Fibroblast of lung (primary cell): ENCODE measurements at regions not wholly inside any gene's neighbourhood (a gene's known extent, or its start where the extent isn't known, plus 50 kb on each side); places are given as distances from the start of the nearest gene placed in this dataset.

ENCODE experiments used
- DNase-seq, 2 donors: peaks; one replicate each; pipeline versions ENCODE4 v3.0.0 to v3.0.0-alpha.2; 2010; ENCODE audit warnings: low read depth in 2 of 2
- H2AFZ ChIP-seq: 2 replicates; pipeline ENCODE4 v1.5.1; 2012; ENCODE audit warnings: low read length, control low read depth, inconsistent platforms
- H3K27ac ChIP-seq: 2 replicates; pipeline ENCODE4 v1.5.1; 2011; ENCODE audit warnings: low read length, control low read depth; ENCODE audit not compliant: insufficient read depth
- H3K27me3 ChIP-seq: 2 replicates; pipeline ENCODE4 v1.5.1; 2011; ENCODE audit warnings: mild to moderate bottlenecking, low read length; ENCODE audit not compliant: control insufficient read depth, insufficient read depth
- H3K36me3 ChIP-seq: 2 replicates; pipeline ENCODE4 v1.5.1; 2011; ENCODE audit warnings: low read length; ENCODE audit not compliant: control insufficient read depth, insufficient read depth
- H3K4me1 ChIP-seq: 2 replicates; pipeline ENCODE4 v1.5.1; 2011; ENCODE audit warnings: low read length; ENCODE audit not compliant: control insufficient read depth, insufficient read depth; ENCODE audit errors: extremely low read depth
- H3K4me2 ChIP-seq: 2 replicates; pipeline ENCODE4 v1.5.1; 2011; ENCODE audit warnings: low read length, control low read depth; ENCODE audit not compliant: insufficient read depth; ENCODE audit errors: extremely low read depth
- H3K4me3 ChIP-seq, 4 experiments: fragments of 200-600 bp in 1 of 4; sonication (generic) in 1 of 4; replicated peaks in 1 of 4; 2 replicates each; pipeline ENCODE4 v1.5.1; 2011 to 2016; ENCODE audit warnings: low read length in 4 of 4, low read depth in 3 of 4, mild to moderate bottlenecking in 3 of 4, control low read depth in 2 of 4, inconsistent platforms in 1 of 4, mixed read lengths in 1 of 4; ENCODE audit not compliant: insufficient read depth in 1 of 4; ENCODE audit errors: control extremely low read depth in 1 of 4
- H3K79me2 ChIP-seq: 2 replicates; pipeline ENCODE4 v1.5.1; 2012; ENCODE audit warnings: mild to moderate bottlenecking, low read length, inconsistent platforms; ENCODE audit not compliant: control insufficient read depth, insufficient read depth
- H3K9ac ChIP-seq: 2 replicates; pipeline ENCODE4 v1.5.1; 2011; ENCODE audit warnings: mild to moderate bottlenecking, low read length, control low read depth; ENCODE audit not compliant: insufficient read depth
- H3K9me3 ChIP-seq: 2 replicates; pipeline ENCODE4 v1.5.1; 2012; ENCODE audit warnings: low read depth, low read length; ENCODE audit not compliant: control insufficient read depth, insufficient read depth
- H4K20me1 ChIP-seq: 2 replicates; pipeline ENCODE4 v1.5.1; 2011; ENCODE audit warnings: low read length; ENCODE audit not compliant: control insufficient read depth, insufficient read depth; ENCODE audit errors: extremely low read depth
- EZH2 ChIP-seq: IDR thresholded peaks from 2 replicates; pipeline ENCODE4 v1.5.1; 2012; ENCODE audit warnings: low read length, control low read depth, mild to moderate bottlenecking; ENCODE audit errors: missing control alignments
- TF ChIP-seq, protein P1 (sequence below), 2 donors: IDR thresholded peaks in 1 of 2; conservative IDR thresholded peaks in 1 of 2; 1 replicate in 1 of 2; 2 replicates in 1 of 2; pipeline ENCODE4 v1.5.1; 2011 to 2012; ENCODE audit warnings: low read length in 2 of 2, control low read depth in 1 of 2, inconsistent platforms in 1 of 2, low read depth in 1 of 2, mild to moderate bottlenecking in 1 of 2

DNA sequence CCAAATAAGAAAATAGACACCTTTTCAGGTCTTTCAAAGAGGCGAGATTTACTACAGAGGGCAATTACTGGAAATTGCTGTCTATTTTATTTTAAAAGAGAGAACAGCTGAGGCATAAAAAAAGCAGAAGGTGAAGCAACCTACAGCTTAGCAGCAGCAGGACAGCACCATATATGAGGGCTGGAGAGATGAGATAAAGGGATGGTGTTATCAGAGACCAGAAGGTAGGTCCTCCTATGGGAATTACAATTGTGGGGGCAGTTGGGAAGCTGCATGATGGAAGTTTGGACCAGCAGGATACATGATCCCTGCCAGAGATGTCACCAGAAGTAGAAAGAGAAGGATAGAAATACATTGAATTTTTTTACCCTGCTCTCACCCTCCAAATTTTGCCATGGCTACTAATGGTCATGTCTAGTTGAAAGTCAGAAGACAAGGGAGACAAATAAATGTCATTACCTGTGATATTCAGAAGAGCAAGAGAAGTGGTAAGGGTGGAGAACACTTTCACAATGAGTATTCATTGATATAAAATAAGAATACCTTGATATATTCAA, 77.2 kb upstream of the CALCR start:
- Histone ChIP-seq H3K27ac (no peak overlapping the region), H3K36me3 (no peaks in the 10 kb centered on the region), H3K9ac (no peak overlapping the region), H3K4me1 (no peaks in the 10 kb centered on the region), H3K27me3 (no peaks in the 10 kb centered on the region), H4K20me1 (no peaks in the 10 kb centered on the region), H3K4me3 (no peak overlapping the region), H3K79me2 (no peaks in the 10 kb centered on the region), H3K4me2 (no peak overlapping the region), H3K9me3 (no peaks in the 10 kb centered on the region), H2AFZ (no peak overlapping the region)
- TF ChIP-seq, protein P1, sequence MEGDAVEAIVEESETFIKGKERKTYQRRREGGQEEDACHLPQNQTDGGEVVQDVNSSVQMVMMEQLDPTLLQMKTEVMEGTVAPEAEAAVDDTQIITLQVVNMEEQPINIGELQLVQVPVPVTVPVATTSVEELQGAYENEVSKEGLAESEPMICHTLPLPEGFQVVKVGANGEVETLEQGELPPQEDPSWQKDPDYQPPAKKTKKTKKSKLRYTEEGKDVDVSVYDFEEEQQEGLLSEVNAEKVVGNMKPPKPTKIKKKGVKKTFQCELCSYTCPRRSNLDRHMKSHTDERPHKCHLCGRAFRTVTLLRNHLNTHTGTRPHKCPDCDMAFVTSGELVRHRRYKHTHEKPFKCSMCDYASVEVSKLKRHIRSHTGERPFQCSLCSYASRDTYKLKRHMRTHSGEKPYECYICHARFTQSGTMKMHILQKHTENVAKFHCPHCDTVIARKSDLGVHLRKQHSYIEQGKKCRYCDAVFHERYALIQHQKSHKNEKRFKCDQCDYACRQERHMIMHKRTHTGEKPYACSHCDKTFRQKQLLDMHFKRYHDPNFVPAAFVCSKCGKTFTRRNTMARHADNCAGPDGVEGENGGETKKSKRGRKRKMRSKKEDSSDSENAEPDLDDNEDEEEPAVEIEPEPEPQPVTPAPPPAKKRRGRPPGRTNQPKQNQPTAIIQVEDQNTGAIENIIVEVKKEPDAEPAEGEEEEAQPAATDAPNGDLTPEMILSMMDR (conservative IDR thresholded peaks at IDR 0.05 in 1 of 2, IDR thresholded peaks at IDR 0.05 in 1 of 2; ENCODE audit: low read depth in 1 of 2, low read length in 2 of 2): no peak
- no peak for TF ChIP-seq EZH2
- no peak for DNase-seq

DNA sequence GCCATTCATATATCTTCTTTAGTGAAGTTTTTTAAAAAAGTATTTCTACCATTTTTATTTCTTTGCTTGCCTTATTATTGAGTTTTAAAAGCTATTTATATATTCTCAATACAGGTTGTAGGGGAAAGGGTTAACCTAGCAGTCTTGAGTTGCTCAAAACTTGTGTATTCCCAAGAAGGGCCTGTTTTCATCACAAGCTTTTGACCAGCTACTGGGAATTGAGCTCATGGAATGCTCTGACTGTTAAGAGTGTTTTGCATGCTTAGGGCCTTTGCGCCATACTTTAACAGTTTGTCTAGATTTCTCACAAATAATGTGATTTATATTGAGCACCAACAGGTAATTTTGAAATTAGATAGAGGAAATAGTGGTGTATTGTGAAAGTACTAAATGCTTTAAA, 72.0 kb upstream of the CALCR start:
- H3K27me3 ChIP-seq: no peaks in the 10 kb centered on the region
- H4K20me1 ChIP-seq: no peaks in the 10 kb centered on the region
- no peaks in the 10 kb centered on the region for H3K79me2 ChIP-seq
- H3K27ac ChIP-seq: no peak overlapping the region
- H3K9ac ChIP-seq: no peak overlapping the region
- H3K4me2 ChIP-seq: no peak overlapping the region
- TF ChIP-seq, protein P1 (conservative IDR thresholded peaks at IDR 0.05 in 1 of 2, IDR thresholded peaks at IDR 0.05 in 1 of 2; ENCODE audit: low read depth in 1 of 2, low read length in 2 of 2): no peak
- TF ChIP-seq EZH2: no peak
- no peaks in the 10 kb centered on the region for H3K36me3 ChIP-seq
- H3K4me3 ChIP-seq: no peak overlapping the region
- no peaks in the 10 kb centered on the region for H3K9me3 ChIP-seq
- DNase-seq: no peak
- H3K4me1 ChIP-seq: no peaks in the 10 kb centered on the region
- no peak overlapping the region for H2AFZ ChIP-seq

DNA sequence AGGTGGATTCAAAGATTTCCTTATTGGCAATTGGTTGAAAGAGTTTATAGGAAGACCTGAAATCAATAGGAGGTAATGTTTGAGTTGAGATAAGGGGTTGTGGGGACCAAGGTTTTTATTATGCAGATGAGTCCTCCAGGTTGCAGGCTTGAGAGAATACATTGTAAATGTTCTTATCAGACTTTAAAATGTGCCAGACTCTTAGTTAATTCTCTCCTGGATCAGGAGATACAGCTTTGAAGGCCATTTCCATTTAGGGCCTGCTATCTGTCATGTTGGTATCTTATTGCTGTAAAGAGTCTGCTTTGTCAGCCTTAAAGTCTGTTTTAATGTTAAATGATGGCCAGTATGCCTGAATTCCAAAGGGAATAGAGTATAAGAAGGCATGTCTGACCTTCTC, 61.8 kb upstream of the CALCR start:
- no peak overlapping the region for H3K27ac ChIP-seq
- no peak overlapping the region for H2AFZ ChIP-seq
- DNase-seq: no peak
- no peaks in the 10 kb centered on the region for H3K4me1 ChIP-seq
- H3K9me3 ChIP-seq: no peaks in the 10 kb centered on the region
- no peaks in the 10 kb centered on the region for H3K27me3 ChIP-seq
- TF ChIP-seq EZH2: no peak
- TF ChIP-seq, protein P1 (conservative IDR thresholded peaks at IDR 0.05 in 1 of 2, IDR thresholded peaks at IDR 0.05 in 1 of 2; ENCODE audit: low read depth in 1 of 2, low read length in 2 of 2): no peak
- H4K20me1 ChIP-seq: no peaks in the 10 kb centered on the region
- no peak overlapping the region for H3K9ac ChIP-seq
- H3K36me3 ChIP-seq: no peaks in the 10 kb centered on the region
- H3K4me3 ChIP-seq: no peak overlapping the region
- H3K4me2 ChIP-seq: no peak overlapping the region
- no peaks in the 10 kb centered on the region for H3K79me2 ChIP-seq
